ENCODE measurements at regions not wholly inside any gene's neighbourhood (a gene's known extent, or its start where the extent isn't known, plus 50 kb on each side); places are given as distances from the start of the nearest gene placed in this dataset.

DNA sequence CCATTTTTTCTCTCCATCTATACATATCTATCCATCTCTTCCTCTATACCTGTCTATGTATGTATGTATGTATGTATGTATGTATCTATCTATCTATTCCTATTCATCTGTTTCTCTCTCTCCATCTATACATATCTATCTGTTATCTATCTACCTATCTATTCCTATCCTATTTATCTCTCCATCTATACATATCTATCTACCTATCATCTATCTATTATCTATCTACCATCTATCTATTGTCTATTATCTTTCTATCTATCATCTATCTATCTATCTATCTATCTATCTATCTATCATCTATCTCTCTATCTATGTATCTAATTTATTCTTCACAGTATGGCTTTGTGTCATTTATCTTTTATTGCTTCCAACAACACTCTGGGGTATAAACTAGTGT, 1124.4 kb downstream of the TYW1 start:
- H3K4me1 ChIP-seq (ENCODE audit: control insufficient read depth in 2 of 2, insufficient read depth in 2 of 2, low read length in 2 of 2), result no peaks in the 10 kb centered on the region

DNA sequence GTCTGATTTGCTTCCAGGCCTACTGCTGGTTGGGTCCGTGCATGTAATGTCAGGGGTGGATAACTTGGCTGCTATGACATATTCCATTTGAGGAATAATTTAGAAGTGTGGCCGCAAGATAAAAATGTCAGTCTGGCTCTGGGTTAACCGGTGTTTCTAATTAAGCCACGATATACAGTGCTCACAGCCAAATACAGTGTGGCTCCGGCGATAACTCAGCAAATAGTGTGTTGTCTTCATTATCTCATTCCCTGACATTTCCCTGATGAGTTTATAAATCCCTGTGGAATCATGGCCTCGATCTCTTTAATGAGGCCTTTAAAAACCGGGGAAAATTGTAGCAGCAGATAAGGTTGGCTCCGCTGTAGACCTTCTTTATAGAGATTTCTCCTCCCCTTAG, 1125.0 kb downstream of the TYW1 start:
- WGBS, result 94% methylated on average over 9 of the region's 9 CpGs
- H3K4me3 ChIP-seq (ENCODE audit: low read length in 2 of 2), result no peak overlapping the region

More for the DNA sequence above, 1124.4 kb downstream of the TYW1 start:
- DNase-seq (ENCODE audit: low read depth in 6 of 9, low spot score in 9 of 9), result no peak
- Histone ChIP-seq H3K36me3 (ENCODE audit: control insufficient read depth in 2 of 2, insufficient read depth in 2 of 2, low read length in 1 of 2) (no peaks in the 10 kb centered on the region), H3K4me3 (ENCODE audit: low read length in 2 of 2) (no peak overlapping the region), H3K27ac (ENCODE audit: low read depth in 1 of 2, low read length in 1 of 2) (no peak overlapping the region), H3K27me3 (ENCODE audit: control insufficient read depth in 2 of 2, insufficient read depth in 1 of 2, low read length in 1 of 2) (no peaks in the 10 kb centered on the region), H3K9me3 (ENCODE audit: control insufficient read depth in 2 of 2, insufficient read depth in 1 of 2, low read length in 1 of 2) (peaks cover 1 to 6% of the 10 kb centered on the region in 2 donors)

GRCh38 chr7:68122801-68123200, 1126.2 kb downstream of the TYW1 start:
- DNase-seq (ENCODE audit: low read depth in 6 of 9, low spot score in 9 of 9), result peak in 1 of 9 donors; percentile 12
- H3K36me3 ChIP-seq (ENCODE audit: control insufficient read depth in 2 of 2, insufficient read depth in 2 of 2, low read length in 1 of 2), result no peaks in the 10 kb centered on the region
- H3K27me3 ChIP-seq (ENCODE audit: control insufficient read depth in 2 of 2, insufficient read depth in 1 of 2, low read length in 1 of 2), result no peaks in the 10 kb centered on the region
- H3K4me1 ChIP-seq (ENCODE audit: control insufficient read depth in 2 of 2, insufficient read depth in 2 of 2, low read length in 2 of 2), result no peaks in the 10 kb centered on the region
- H3K27ac ChIP-seq (ENCODE audit: low read depth in 1 of 2, low read length in 1 of 2), result no peak overlapping the region
- 83% methylated on average over 8 of the region's 8 CpGs for WGBS
- H3K4me3 ChIP-seq (ENCODE audit: low read length in 2 of 2), result no peak overlapping the region
- H3K9me3 ChIP-seq (ENCODE audit: control insufficient read depth in 2 of 2, insufficient read depth in 1 of 2, low read length in 1 of 2), result peaks cover 1 to 6% of the 10 kb centered on the region in 2 donors

More for the DNA sequence above, 1125.0 kb downstream of the TYW1 start:
- Histone ChIP-seq H3K27ac (ENCODE audit: low read depth in 1 of 2, low read length in 1 of 2) (no peak overlapping the region), H3K27me3 (ENCODE audit: control insufficient read depth in 2 of 2, insufficient read depth in 1 of 2, low read length in 1 of 2) (no peaks in the 10 kb centered on the region), H3K4me1 (ENCODE audit: control insufficient read depth in 2 of 2, insufficient read depth in 2 of 2, low read length in 2 of 2) (no peaks in the 10 kb centered on the region), H3K9me3 (ENCODE audit: control insufficient read depth in 2 of 2, insufficient read depth in 1 of 2, low read length in 1 of 2) (peaks cover 1 to 6% of the 10 kb centered on the region in 2 donors), H3K36me3 (ENCODE audit: control insufficient read depth in 2 of 2, insufficient read depth in 2 of 2, low read length in 1 of 2) (no peaks in the 10 kb centered on the region)
- DNase-seq (ENCODE audit: low read depth in 6 of 9, low spot score in 9 of 9), result no peak

DNA sequence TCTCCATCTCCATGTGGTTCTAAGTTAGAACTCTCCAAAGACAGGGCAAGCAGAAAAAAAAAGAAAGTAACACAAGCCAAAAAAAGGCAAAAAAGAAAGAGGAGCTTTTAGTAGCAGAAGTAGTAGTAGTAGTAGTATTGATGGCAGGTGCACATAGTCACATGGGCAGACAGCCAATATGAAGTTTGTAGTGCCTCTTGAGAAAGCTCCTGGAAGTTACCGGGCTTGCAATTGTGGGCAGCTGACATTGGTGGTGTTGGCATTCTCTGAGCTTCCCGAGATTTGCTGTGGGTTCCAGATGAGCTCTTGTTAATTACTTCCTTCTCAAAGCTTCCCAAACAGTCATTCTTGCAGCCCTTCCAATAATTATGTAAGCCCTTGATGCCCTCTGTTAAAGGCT, 1128.5 kb downstream of the TYW1 start:
- no peak overlapping the region for H3K27ac ChIP-seq (ENCODE audit: low read depth in 1 of 2, low read length in 1 of 2)
- H3K9me3 ChIP-seq (ENCODE audit: control insufficient read depth in 2 of 2, insufficient read depth in 1 of 2, low read length in 1 of 2), result peaks cover 0 to 6% of the 10 kb centered on the region in 2 donors
- DNase-seq (ENCODE audit: low read depth in 6 of 9, low spot score in 9 of 9), result no peak
- no peaks in the 10 kb centered on the region for H3K4me1 ChIP-seq (ENCODE audit: control insufficient read depth in 2 of 2, insufficient read depth in 2 of 2, low read length in 2 of 2)
- H3K27me3 ChIP-seq (ENCODE audit: control insufficient read depth in 2 of 2, insufficient read depth in 1 of 2, low read length in 1 of 2), result no peaks in the 10 kb centered on the region
- no peaks in the 10 kb centered on the region for H3K36me3 ChIP-seq (ENCODE audit: control insufficient read depth in 2 of 2, insufficient read depth in 2 of 2, low read length in 1 of 2)
- no peak overlapping the region for H3K4me3 ChIP-seq (ENCODE audit: low read length in 2 of 2)
- WGBS, result 86% methylated on average over 2 of the region's 2 CpGs

- Histone ChIP-seq H3K4me1 (ENCODE audit: control insufficient read depth in 2 of 2, insufficient read depth in 2 of 2, low read length in 2 of 2) (no peaks in the 10 kb centered on the region), H3K4me3 (ENCODE audit: low read length in 2 of 2) (no peak overlapping the region), H3K9me3 (ENCODE audit: control insufficient read depth in 2 of 2, insufficient read depth in 1 of 2, low read length in 1 of 2) (no peaks in the 10 kb centered on the region), H3K27ac (ENCODE audit: low read depth in 1 of 2, low read length in 1 of 2) (no peak overlapping the region), H3K27me3 (ENCODE audit: control insufficient read depth in 2 of 2, insufficient read depth in 1 of 2, low read length in 1 of 2) (no peaks in the 10 kb centered on the region), H3K36me3 (ENCODE audit: control insufficient read depth in 2 of 2, insufficient read depth in 2 of 2, low read length in 1 of 2) (no peaks in the 10 kb centered on the region)
- WGBS, result 93% methylated on average over 6 of the region's 6 CpGs
- DNase-seq (ENCODE audit: low read depth in 6 of 9, low spot score in 9 of 9), result peak in 1 of 9 donors; percentile 2
Measured at GRCh38 chr7:68133045-68133444, 1136.4 kb downstream of the TYW1 start.

GRCh38 chr7:68143345-68143744, 1146.7 kb downstream of the TYW1 start:
- Histone ChIP-seq H3K27me3 (ENCODE audit: control insufficient read depth in 2 of 2, insufficient read depth in 1 of 2, low read length in 1 of 2) (no peaks in the 10 kb centered on the region), H3K9me3 (ENCODE audit: control insufficient read depth in 2 of 2, insufficient read depth in 1 of 2, low read length in 1 of 2) (peaks cover 1 to 6% of the 10 kb centered on the region in 2 donors), H3K36me3 (ENCODE audit: control insufficient read depth in 2 of 2, insufficient read depth in 2 of 2, low read length in 1 of 2) (no peaks in the 10 kb centered on the region), H3K4me1 (ENCODE audit: control insufficient read depth in 2 of 2, insufficient read depth in 2 of 2, low read length in 2 of 2) (no peaks in the 10 kb centered on the region), H3K4me3 (ENCODE audit: low read length in 2 of 2) (no peak overlapping the region), H3K27ac (ENCODE audit: low read depth in 1 of 2, low read length in 1 of 2) (no peak overlapping the region)
- no peak for DNase-seq (ENCODE audit: low read depth in 6 of 9, low spot score in 9 of 9)

DNA sequence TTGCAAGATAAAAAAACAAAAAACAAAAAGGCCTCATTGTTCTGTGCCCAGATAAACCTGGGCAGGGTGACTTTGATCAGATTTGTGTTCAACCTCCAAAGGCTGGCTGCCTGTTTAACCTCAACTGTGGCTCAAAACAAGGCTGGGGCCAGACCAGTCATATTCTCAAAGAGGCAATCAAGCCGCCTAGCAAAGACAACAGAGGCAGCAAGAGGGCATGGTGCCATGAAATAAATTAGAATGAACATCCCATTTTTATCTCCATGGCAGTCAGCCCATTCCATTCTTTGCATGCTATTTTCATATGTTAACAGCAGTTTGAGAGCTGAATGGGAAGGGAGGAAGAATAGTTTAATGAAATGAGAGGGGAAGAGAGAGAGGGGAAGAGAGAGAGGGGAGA, 1150.3 kb downstream of the TYW1 start:
- Histone ChIP-seq H3K27me3 (ENCODE audit: control insufficient read depth in 2 of 2, insufficient read depth in 1 of 2, low read length in 1 of 2) (no peaks in the 10 kb centered on the region), H3K36me3 (ENCODE audit: control insufficient read depth in 2 of 2, insufficient read depth in 2 of 2, low read length in 1 of 2) (no peaks in the 10 kb centered on the region), H3K4me3 (ENCODE audit: low read length in 2 of 2) (no peak overlapping the region), H3K27ac (ENCODE audit: low read depth in 1 of 2, low read length in 1 of 2) (no peak overlapping the region), H3K4me1 (ENCODE audit: control insufficient read depth in 2 of 2, insufficient read depth in 2 of 2, low read length in 2 of 2) (no peaks in the 10 kb centered on the region), H3K9me3 (ENCODE audit: control insufficient read depth in 2 of 2, insufficient read depth in 1 of 2, low read length in 1 of 2) (peaks cover 1 to 4% of the 10 kb centered on the region in 2 donors)
- DNase-seq (ENCODE audit: low read depth in 6 of 9, low spot score in 9 of 9), result no peak
- 96% methylated on average over 1 of the region's 1 CpG for WGBS

GRCh38 chr7:68147614-68148238, 1151.1 kb downstream of the TYW1 start:
- Histone ChIP-seq H3K27ac (ENCODE audit: low read depth in 1 of 2, low read length in 1 of 2) (no peak overlapping the region), H3K36me3 (ENCODE audit: control insufficient read depth in 2 of 2, insufficient read depth in 2 of 2, low read length in 1 of 2) (no peaks in the 10 kb centered on the region), H3K9me3 (ENCODE audit: control insufficient read depth in 2 of 2, insufficient read depth in 1 of 2, low read length in 1 of 2) (peaks cover 1 to 3% of the 10 kb centered on the region in 2 donors), H3K4me3 (ENCODE audit: low read length in 2 of 2) (no peak overlapping the region), H3K27me3 (ENCODE audit: control insufficient read depth in 2 of 2, insufficient read depth in 1 of 2, low read length in 1 of 2) (no peaks in the 10 kb centered on the region), H3K4me1 (ENCODE audit: control insufficient read depth in 2 of 2, insufficient read depth in 2 of 2, low read length in 2 of 2) (no peaks in the 10 kb centered on the region)
- no peak for DNase-seq (ENCODE audit: low read depth in 6 of 9, low spot score in 9 of 9)
- WGBS, result 76% methylated on average over 3 of the region's 3 CpGs

GRCh38 chr7:68148440-68148839, 1151.8 kb downstream of the TYW1 start:
- 88% methylated on average over 2 of the region's 2 CpGs for WGBS
- no peak for DNase-seq (ENCODE audit: low read depth in 6 of 9, low spot score in 9 of 9)
- H3K9me3 ChIP-seq (ENCODE audit: control insufficient read depth in 2 of 2, insufficient read depth in 1 of 2, low read length in 1 of 2), result peaks cover 1 to 3% of the 10 kb centered on the region in 2 donors

More at GRCh38 chr7:68148440-68148839, 1151.8 kb downstream of the TYW1 start:
- Histone ChIP-seq H3K36me3 (ENCODE audit: control insufficient read depth in 2 of 2, insufficient read depth in 2 of 2, low read length in 1 of 2) (no peaks in the 10 kb centered on the region), H3K4me1 (ENCODE audit: control insufficient read depth in 2 of 2, insufficient read depth in 2 of 2, low read length in 2 of 2) (no peaks in the 10 kb centered on the region), H3K27me3 (ENCODE audit: control insufficient read depth in 2 of 2, insufficient read depth in 1 of 2, low read length in 1 of 2) (no peaks in the 10 kb centered on the region), H3K27ac (ENCODE audit: low read depth in 1 of 2, low read length in 1 of 2) (no peak overlapping the region), H3K4me3 (ENCODE audit: low read length in 2 of 2) (no peak overlapping the region)

Data from thymus (tissue), 11 donors.